HepG2 (cell line): ENCODE measurements at regions not wholly inside any gene's neighbourhood (a gene's known extent, or its start where the extent isn't known, plus 50 kb on each side); places are given as distances from the start of the nearest gene placed in this dataset.

Experiments
- ATAC-seq: fragments of 200-7000 bp; cut with Tn5 transposase; 3 replicates; pipeline ENCODE4 v1.9.1; 2020; ENCODE audit warnings: mild to moderate bottlenecking, moderate library complexity
- BruUV-seq: library from RNA; stranded (reverse); fragments of 400-500 nt; replicated peaks from 2 replicates; lab custom pipeline; 2021; lab: Mats Ljungman, UMichigan
- CTCF ChIA-PET: fragments of 300-600 bp; formaldehyde crosslinking; extraction: SDS; loops from one replicate; lab custom pipeline; 2021; ENCODE audit warnings: low total read pairs, inconsistent platforms, low intra/inter-chr PET ratio; lab: Yijun Ruan, JAX
- POLR2A ChIA-PET: fragments of 350-600 bp; sonication (Branson Sonifier 250); formaldehyde crosslinking; loops from one replicate; lab custom pipeline; 2020; ENCODE audit warnings: antibody characterized with exemption, inconsistent platforms; lab: Yijun Ruan, JAX
- DNase-seq: peaks from one replicate; pipeline ENCODE4 v3.0.0-alpha.2; 2015; ENCODE audit warnings: low spot score
- FAIRE-seq: peaks from 3 replicates; lab custom pipeline; 2011; peaks lifted over from hg19 to GRCh38; lab: Jason Lieb, UNC
- H2AFZ ChIP-seq: one replicate; pipeline ENCODE4 v1.6.1; 2011; ENCODE audit warnings: low read length, inconsistent platforms
- H3K27ac ChIP-seq: fragments of 300-600 bp; 3 replicates; pipeline ENCODE4 v1.8.0; 2011; ENCODE audit warnings: mixed run types, mild to moderate bottlenecking, mixed read lengths, low read length, inconsistent platforms; ENCODE audit not compliant: insufficient read depth; ENCODE audit errors: extremely low read length
- H3K27me3 ChIP-seq, 2 experiments: fragments of 200-600 bp in 1 of 2; 2 replicates in 1 of 2; 3 replicates in 1 of 2; pipeline versions ENCODE4 v1.6.0 to v1.8.0; 2011; ENCODE audit warnings: low read length in 2 of 2, mild to moderate bottlenecking in 2 of 2, moderate library complexity in 2 of 2, inconsistent platforms in 1 of 2; ENCODE audit not compliant: insufficient read depth in 2 of 2, control insufficient read depth in 1 of 2
- H3K36me3 ChIP-seq, 2 experiments: fragments of 200-600 bp in 1 of 2; replicated peaks in 1 of 2; 2 replicates in 1 of 2; 3 replicates in 1 of 2; pipeline versions ENCODE4 v1.5.1 to v1.8.0; 2011; ENCODE audit warnings: low read length in 2 of 2, inconsistent platforms in 1 of 2; ENCODE audit not compliant: insufficient read depth in 2 of 2, control insufficient read depth in 1 of 2
- H3K4me1 ChIP-seq: 2 replicates; pipeline ENCODE4 v1.5.1; 2012; ENCODE audit warnings: low read length, inconsistent platforms; ENCODE audit not compliant: insufficient read depth
- H3K4me2 ChIP-seq: 2 replicates; pipeline ENCODE4 v1.6.0; 2011; ENCODE audit warnings: low read depth, low read length, inconsistent platforms
- H3K4me3 ChIP-seq, 3 experiments: fragments of 200-600 bp in 1 of 3; sonication (generic), shearing (Covaris generic) in 1 of 3; replicated peaks in 1 of 3; 2 replicates each; pipeline ENCODE4 v1.5.1; 2011 to 2016; ENCODE audit warnings: low read length in 3 of 3, inconsistent platforms in 2 of 3, low read depth in 2 of 3, mild to moderate bottlenecking in 2 of 3, control low read depth in 1 of 3, mixed read lengths in 1 of 3; ENCODE audit not compliant: insufficient read depth in 1 of 3
- H3K79me2 ChIP-seq: one replicate; pipeline ENCODE4 v1.6.1; 2011; ENCODE audit warnings: low read length, inconsistent platforms; ENCODE audit not compliant: insufficient read depth
- H3K9ac ChIP-seq: 2 replicates; pipeline ENCODE4 v1.6.0; 2011; ENCODE audit warnings: mild to moderate bottlenecking, low read depth, low read length, inconsistent platforms; ENCODE audit not compliant: insufficient read depth
- H3K9me3 ChIP-seq: 2 replicates; pipeline ENCODE4 v1.5.1; 2012; ENCODE audit warnings: mild to moderate bottlenecking, low read length
- H4K20me1 ChIP-seq: 2 replicates; pipeline ENCODE4 v1.6.0; 2011; ENCODE audit warnings: inconsistent platforms, mild to moderate bottlenecking, low read length, moderate library complexity; ENCODE audit not compliant: insufficient read depth
- GATA4 ChIP-seq: sonication (generic); IDR thresholded peaks from 2 replicates; pipeline ENCODE4 v1.6.1; 2016; ENCODE audit warnings: antibody characterized with exemption, low read depth, borderline replicate concordance
- HOXA7 ChIP-seq: sonication (generic); formaldehyde crosslinking; IDR thresholded peaks from 2 replicates; pipeline ENCODE4 v1.8.1; 2022; ENCODE audit warnings: mild to moderate bottlenecking, missing genetic modification reagents, moderate library complexity
- KDM5B ChIP-seq: sonication (generic); formaldehyde crosslinking; IDR thresholded peaks from 2 replicates; pipeline ENCODE4 v1.4.0; 2020; ENCODE audit warnings: missing genetic modification reagents, mild to moderate bottlenecking, borderline replicate concordance
- MAZ ChIP-seq, 2 experiments: sonication (generic) in 1 of 2; formaldehyde crosslinking in 1 of 2; IDR thresholded peaks; 2 replicates each; pipeline versions ENCODE4 v1.5.0 to v1.6.1; 2012 to 2020; ENCODE audit warnings: low read depth in 2 of 2, mild to moderate bottlenecking in 2 of 2, borderline replicate concordance in 1 of 2, improper control_type of control experiment in 1 of 2, low read length in 1 of 2, missing genetic modification reagents in 1 of 2, moderate library complexity in 1 of 2
- MBNL3 ChIP-seq: fragments of 250-450 bp; sonication (Bioruptor Pico); conservative IDR thresholded peaks from 2 replicates; pipeline ENCODE4 v1.8.0; 2022; ENCODE audit warnings: mild to moderate bottlenecking, inconsistent platforms
- MTA1 ChIP-seq: sonication (generic); formaldehyde crosslinking; IDR thresholded peaks from 2 replicates; pipeline ENCODE4 v1.4.0; 2020; ENCODE audit warnings: missing genetic modification reagents, mild to moderate bottlenecking, borderline replicate concordance
- NCOA5 ChIP-seq: sonication (generic); formaldehyde crosslinking; IDR thresholded peaks from 2 replicates; pipeline ENCODE4 v1.4.0; 2020; ENCODE audit warnings: missing genetic modification reagents
- PAX8 ChIP-seq: sonication (generic); formaldehyde crosslinking; IDR thresholded peaks from 2 replicates; pipeline ENCODE4 v1.8.0; 2022; ENCODE audit warnings: mild to moderate bottlenecking, missing genetic modification reagents, borderline replicate concordance
- YEATS4 ChIP-seq: sonication (generic); formaldehyde crosslinking; IDR thresholded peaks from 2 replicates; pipeline ENCODE4 v1.4.0; 2020; ENCODE audit warnings: missing genetic modification reagents, borderline replicate concordance
- ZNF326 ChIP-seq: sonication (generic); formaldehyde crosslinking; IDR thresholded peaks from 2 replicates; pipeline ENCODE4 v1.4.0; 2020; ENCODE audit warnings: missing genetic modification reagents, borderline replicate concordance
- ZNF740 ChIP-seq: sonication (generic); formaldehyde crosslinking; IDR thresholded peaks from 2 replicates; pipeline ENCODE4 v1.4.0; 2020; ENCODE audit warnings: missing genetic modification reagents
- WGBS: methylation state at CpG from one replicate; pipeline ENCODE4 v1.1.6; 2017; ENCODE audit warnings: low lambda C conversion rate; 5-methylcytosine and 5-hydroxymethylcytosine counted together
- in situ Hi-C: cut with HindIII; loops from 2 replicates; pipeline ENCODE4 v1.10.0; 2017; ENCODE audit warnings: low pct_unique_long_range_greater_than_20kb; ENCODE audit not compliant: extremely low pct_ligation_motif_present
- intact Hi-C: fragments of 100-400 bp; cut with micrococcal nuclease; formaldehyde crosslinking; loops from one replicate; pipeline ENCODE4 v1.10.0; 2022; ENCODE audit not compliant: unreplicated experiment

GRCh38 chr7:46738796-46739195 lies 817.7 kb upstream of the IGFBP3 start:
- intact Hi-C loops, result no loop called here
- WGBS, result 61% methylated on average over 5 of the region's 5 CpGs
- BruUV-seq, result no TSS peak
- Histone ChIP-seq H4K20me1 (no peaks in the 10 kb centered on the region), H3K4me1 (no peaks in the 10 kb centered on the region), H3K4me3 (no peak overlapping the region), H2AFZ (no peak overlapping the region), H3K27me3 (no peaks in the 10 kb centered on the region), H3K27ac (no peak overlapping the region), H3K36me3 (no peaks in the 10 kb centered on the region), H3K4me2 (no peak overlapping the region), H3K79me2 (no peaks in the 10 kb centered on the region), H3K9ac (no peak overlapping the region), H3K9me3 (no peaks in the 10 kb centered on the region; the same call in 1 of the 2 replicates)
- TF ChIP-seq NCOA5 (CRISPR knock-in tag) (no peak), HOXA7 (CRISPR knock-in tag) (no peak), MTA1 (CRISPR knock-in tag) (no peak), KDM5B (no peak), ZNF326 (CRISPR knock-in tag) (no peak), PAX8 (CRISPR knock-in tag) (no peak), MAZ (IDR thresholded peaks at IDR 0.05; ENCODE audit: borderline replicate concordance, low read depth, low read length) (no peak), MAZ (CRISPR knock-in tag; IDR thresholded peaks at IDR 0.05; ENCODE audit: low read depth) (no peak), MBNL3 (CRISPR knock-in tag) (no peak), YEATS4 (CRISPR knock-in tag) (no peak)
- CTCF ChIA-PET, result no interaction called here
- DNase-seq (no peak), FAIRE-seq (no peak), ATAC-seq (no peak)
- in situ Hi-C loops, result no loop called here
- POLR2A ChIA-PET, result no interaction called here

- no peaks in the 10 kb centered on the region for H3K4me1 ChIP-seq
- H3K36me3 ChIP-seq, result no peaks in the 10 kb centered on the region
- no peak overlapping the region for H2AFZ ChIP-seq
- no peak overlapping the region for H3K27ac ChIP-seq
- POLR2A ChIA-PET, result no interaction called here
- H3K4me2 ChIP-seq, result no peak overlapping the region
- no peak for TF ChIP-seq GATA4
- TF ChIP-seq ZNF740, result no peak
- TF ChIP-seq, all 625 proteins: peak for 0
- Histone ChIP-seq H4K20me1 (no peaks in the 10 kb centered on the region), H3K27me3 (no peaks in the 10 kb centered on the region), H3K4me3 (no peak overlapping the region), H3K9ac (no peak overlapping the region), H3K9me3 (no peaks in the 10 kb centered on the region; the same call in 1 of the 2 replicates), H3K79me2 (no peaks in the 10 kb centered on the region)
- intact Hi-C loops (no loop called here), in situ Hi-C loops (no loop called here)
- no peak for ATAC-seq
- 75% methylated on average over 5 of the region's 5 CpGs for WGBS
- FAIRE-seq, result no peak
- CTCF ChIA-PET, result no interaction called here
- no TSS peak for BruUV-seq
- no peak for DNase-seq
Observed at GRCh38 chr7:46738165-46738564, 817.1 kb upstream of the IGFBP3 start.
